ENCODE measurements at regions not wholly inside any gene's neighbourhood (a gene's known extent, or its start where the extent isn't known, plus 50 kb on each side); places are given as distances from the start of the nearest gene placed in this dataset.

DNA sequence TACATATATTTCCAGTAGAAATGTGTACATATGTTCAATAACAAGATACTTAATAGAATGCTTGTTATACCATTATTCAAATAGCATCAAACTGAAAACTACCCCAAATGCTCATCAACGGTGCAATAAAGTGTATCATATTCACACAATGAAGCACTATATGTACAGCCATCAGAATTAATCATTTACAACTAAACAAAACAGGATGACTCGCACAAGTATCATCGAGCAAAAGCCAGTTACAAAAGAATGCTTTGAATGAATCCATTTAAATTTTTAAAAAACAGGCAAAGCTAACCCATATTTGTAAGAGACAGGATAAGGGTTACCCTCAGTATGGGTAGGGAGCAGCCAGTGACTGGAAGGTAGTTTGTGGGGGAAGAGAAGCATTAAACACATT lies 132.8 kb upstream of the PDE1A start:
- DNase-seq (ENCODE audit: low spot score): no peak
- Histone ChIP-seq H3K9me3 (ENCODE audit: control insufficient read depth in 4 of 4, low read length in 3 of 4) (no peaks in the 10 kb centered on the region), H3K9ac (ENCODE audit: low read depth in 1 of 2, low read length in 2 of 2) (no peak overlapping the region), H3K4me1 (ENCODE audit: control insufficient read depth in 4 of 4, insufficient read depth in 4 of 4, low read length in 3 of 4) (no peaks in the 10 kb centered on the region), H3K27me3 (ENCODE audit: control insufficient read depth in 4 of 4, insufficient read depth in 4 of 4, low read length in 3 of 4) (no peaks in the 10 kb centered on the region), H3K27ac (ENCODE audit: low read depth in 1 of 2, low read length in 2 of 2) (no peak overlapping the region), H3K4me3 (ENCODE audit: low read depth in 1 of 3, low read length in 3 of 3) (no peak overlapping the region), H3K36me3 (ENCODE audit: control insufficient read depth in 4 of 4, insufficient read depth in 3 of 4, low read depth in 1 of 4, low read length in 3 of 4) (no peaks in the 10 kb centered on the region)
- TF ChIP-seq EGR1 (IDR thresholded peaks at IDR 0.05; ENCODE audit: low read depth in 2 of 2) (no peak), JUND (IDR thresholded peaks at IDR 0.05) (no peak), HNF4A (conservative IDR thresholded peaks at IDR 0.05) (no peak), SP1 (IDR thresholded peaks at IDR 0.05) (no peak), FOXA2 (IDR thresholded peaks at IDR 0.05) (no peak), GABPA (IDR thresholded peaks at IDR 0.05 in 1 of 2, conservative IDR thresholded peaks at IDR 0.05 in 1 of 2) (no peak), TAF1 (conservative IDR thresholded peaks at IDR 0.05) (no peak), HNF4G (IDR thresholded peaks at IDR 0.05) (no peak), NR2F2 (IDR thresholded peaks at IDR 0.05) (no peak), FOXA1 (IDR thresholded peaks at IDR 0.05) (no peak), RXRA (IDR thresholded peaks at IDR 0.05) (no peak), RAD21 (IDR thresholded peaks at IDR 0.05) (no peak), YY1 (IDR thresholded peaks at IDR 0.05) (no peak)
- TF ChIP-seq, protein P1, sequence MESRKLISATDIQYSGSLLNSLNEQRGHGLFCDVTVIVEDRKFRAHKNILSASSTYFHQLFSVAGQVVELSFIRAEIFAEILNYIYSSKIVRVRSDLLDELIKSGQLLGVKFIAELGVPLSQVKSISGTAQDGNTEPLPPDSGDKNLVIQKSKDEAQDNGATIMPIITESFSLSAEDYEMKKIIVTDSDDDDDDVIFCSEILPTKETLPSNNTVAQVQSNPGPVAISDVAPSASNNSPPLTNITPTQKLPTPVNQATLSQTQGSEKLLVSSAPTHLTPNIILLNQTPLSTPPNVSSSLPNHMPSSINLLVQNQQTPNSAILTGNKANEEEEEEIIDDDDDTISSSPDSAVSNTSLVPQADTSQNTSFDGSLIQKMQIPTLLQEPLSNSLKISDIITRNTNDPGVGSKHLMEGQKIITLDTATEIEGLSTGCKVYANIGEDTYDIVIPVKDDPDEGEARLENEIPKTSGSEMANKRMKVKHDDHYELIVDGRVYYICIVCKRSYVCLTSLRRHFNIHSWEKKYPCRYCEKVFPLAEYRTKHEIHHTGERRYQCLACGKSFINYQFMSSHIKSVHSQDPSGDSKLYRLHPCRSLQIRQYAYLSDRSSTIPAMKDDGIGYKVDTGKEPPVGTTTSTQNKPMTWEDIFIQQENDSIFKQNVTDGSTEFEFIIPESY (IDR thresholded peaks at IDR 0.05): no peak
- TF ChIP-seq, protein P2, sequence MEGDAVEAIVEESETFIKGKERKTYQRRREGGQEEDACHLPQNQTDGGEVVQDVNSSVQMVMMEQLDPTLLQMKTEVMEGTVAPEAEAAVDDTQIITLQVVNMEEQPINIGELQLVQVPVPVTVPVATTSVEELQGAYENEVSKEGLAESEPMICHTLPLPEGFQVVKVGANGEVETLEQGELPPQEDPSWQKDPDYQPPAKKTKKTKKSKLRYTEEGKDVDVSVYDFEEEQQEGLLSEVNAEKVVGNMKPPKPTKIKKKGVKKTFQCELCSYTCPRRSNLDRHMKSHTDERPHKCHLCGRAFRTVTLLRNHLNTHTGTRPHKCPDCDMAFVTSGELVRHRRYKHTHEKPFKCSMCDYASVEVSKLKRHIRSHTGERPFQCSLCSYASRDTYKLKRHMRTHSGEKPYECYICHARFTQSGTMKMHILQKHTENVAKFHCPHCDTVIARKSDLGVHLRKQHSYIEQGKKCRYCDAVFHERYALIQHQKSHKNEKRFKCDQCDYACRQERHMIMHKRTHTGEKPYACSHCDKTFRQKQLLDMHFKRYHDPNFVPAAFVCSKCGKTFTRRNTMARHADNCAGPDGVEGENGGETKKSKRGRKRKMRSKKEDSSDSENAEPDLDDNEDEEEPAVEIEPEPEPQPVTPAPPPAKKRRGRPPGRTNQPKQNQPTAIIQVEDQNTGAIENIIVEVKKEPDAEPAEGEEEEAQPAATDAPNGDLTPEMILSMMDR (IDR thresholded peaks at IDR 0.05; ENCODE audit: low read depth, low read length, missing input control): no peak
- TF ChIP-seq, protein P3, sequence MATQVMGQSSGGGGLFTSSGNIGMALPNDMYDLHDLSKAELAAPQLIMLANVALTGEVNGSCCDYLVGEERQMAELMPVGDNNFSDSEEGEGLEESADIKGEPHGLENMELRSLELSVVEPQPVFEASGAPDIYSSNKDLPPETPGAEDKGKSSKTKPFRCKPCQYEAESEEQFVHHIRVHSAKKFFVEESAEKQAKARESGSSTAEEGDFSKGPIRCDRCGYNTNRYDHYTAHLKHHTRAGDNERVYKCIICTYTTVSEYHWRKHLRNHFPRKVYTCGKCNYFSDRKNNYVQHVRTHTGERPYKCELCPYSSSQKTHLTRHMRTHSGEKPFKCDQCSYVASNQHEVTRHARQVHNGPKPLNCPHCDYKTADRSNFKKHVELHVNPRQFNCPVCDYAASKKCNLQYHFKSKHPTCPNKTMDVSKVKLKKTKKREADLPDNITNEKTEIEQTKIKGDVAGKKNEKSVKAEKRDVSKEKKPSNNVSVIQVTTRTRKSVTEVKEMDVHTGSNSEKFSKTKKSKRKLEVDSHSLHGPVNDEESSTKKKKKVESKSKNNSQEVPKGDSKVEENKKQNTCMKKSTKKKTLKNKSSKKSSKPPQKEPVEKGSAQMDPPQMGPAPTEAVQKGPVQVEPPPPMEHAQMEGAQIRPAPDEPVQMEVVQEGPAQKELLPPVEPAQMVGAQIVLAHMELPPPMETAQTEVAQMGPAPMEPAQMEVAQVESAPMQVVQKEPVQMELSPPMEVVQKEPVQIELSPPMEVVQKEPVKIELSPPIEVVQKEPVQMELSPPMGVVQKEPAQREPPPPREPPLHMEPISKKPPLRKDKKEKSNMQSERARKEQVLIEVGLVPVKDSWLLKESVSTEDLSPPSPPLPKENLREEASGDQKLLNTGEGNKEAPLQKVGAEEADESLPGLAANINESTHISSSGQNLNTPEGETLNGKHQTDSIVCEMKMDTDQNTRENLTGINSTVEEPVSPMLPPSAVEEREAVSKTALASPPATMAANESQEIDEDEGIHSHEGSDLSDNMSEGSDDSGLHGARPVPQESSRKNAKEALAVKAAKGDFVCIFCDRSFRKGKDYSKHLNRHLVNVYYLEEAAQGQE (IDR thresholded peaks at IDR 0.05): no peak
- TF ChIP-seq, protein P4, sequence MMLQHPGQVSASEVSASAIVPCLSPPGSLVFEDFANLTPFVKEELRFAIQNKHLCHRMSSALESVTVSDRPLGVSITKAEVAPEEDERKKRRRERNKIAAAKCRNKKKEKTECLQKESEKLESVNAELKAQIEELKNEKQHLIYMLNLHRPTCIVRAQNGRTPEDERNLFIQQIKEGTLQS (IDR thresholded peaks at IDR 0.05): no peak
- TF ChIP-seq, protein P5, sequence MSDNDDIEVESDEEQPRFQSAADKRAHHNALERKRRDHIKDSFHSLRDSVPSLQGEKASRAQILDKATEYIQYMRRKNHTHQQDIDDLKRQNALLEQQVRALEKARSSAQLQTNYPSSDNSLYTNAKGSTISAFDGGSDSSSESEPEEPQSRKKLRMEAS (IDR thresholded peaks at IDR 0.05): no peak
- WGBS: 84% methylated on average over 3 of the region's 3 CpGs
